ENCODE measurements at regions not wholly inside any gene's neighbourhood (a gene's known extent, or its start where the extent isn't known, plus 50 kb on each side); places are given as distances from the start of the nearest gene placed in this dataset.

DNA sequence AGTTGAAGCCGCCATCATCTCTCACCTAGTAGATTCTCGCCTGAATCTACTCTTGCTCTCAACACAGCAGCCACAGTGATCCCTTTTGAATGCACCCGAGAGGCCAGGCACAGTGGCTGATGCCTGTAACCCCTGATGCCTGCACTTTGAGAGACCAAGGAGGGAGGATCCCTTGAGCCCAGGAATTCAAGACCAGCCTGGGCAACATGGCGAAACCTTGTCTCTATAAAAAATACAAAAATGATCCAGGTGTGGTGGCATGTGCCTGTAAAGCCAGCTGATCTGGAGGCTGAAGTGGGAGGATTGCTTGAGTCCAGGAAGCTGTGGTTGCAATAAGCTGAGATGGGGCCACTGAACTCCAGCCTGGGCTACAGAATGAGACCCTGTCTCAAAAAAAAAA lies 60.3 kb upstream of the EML4 start:
- DNase-seq (ENCODE audit: low read depth), result no peak

DNA sequence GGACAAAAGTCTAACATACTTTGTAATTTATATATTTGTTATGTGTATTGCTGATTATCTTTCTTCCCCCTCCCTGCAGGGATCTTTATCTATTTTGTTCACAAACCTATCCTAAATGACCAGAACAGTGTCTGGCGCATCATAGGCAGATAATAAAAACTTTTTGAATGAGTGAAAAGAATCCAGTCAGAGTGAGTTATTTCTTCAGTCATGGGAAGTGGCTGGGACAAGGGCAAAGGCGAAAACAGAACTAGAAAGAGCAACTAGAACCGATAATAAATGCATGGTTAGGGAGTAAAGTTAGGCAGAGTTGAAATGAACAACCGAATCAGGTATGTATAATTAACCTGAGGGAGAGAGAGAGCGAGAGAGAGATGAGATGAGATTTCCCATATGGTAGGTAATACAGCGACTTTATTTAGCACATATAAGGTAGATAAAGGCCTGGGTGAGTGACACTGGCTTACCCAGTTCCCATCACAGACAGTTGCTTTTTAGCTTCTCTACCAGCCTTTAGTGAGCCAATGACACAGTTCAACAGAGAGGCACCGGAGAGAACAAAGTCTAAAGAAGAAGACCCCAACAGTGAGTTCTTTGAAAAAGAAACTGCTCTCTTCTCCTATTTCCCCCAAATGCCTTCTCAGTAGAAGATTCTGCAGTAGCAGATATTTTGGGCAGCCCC lies 59.1 kb upstream of the EML4 start:
- no peak for DNase-seq (ENCODE audit: low read depth)

DNA sequence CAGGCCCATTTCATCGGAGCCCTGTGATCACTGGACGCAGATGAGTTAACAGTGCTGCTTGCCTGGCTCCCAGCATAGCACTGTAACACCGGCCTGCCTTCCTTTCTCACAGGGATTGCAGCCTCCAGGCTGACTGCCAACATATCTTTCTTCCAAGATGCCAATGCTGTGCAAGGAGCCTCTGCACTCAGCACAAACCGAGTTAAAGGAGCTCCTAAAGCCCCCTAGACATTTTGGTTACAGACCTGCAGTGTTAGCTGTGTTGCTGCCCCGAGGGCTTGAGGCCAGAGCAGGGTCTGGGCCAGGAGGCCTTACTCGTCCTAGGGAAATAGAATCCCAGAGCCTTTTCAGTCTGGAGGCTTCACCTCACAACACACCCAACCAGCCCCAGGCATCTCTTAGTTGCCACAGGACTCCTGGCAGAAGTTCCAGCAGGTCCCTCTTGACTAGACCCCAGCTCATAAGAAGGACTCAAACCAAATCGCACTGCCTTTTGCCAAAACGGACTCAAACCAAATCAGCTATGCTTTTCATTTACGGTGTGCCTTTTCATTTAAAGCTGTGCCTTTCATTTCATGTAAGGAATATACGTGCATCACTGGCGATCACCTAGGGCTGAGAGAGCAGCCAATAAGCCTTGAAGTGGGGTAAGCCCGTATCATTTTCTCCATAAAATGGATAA lies 58.4 kb upstream of the EML4 start:
- no peak for DNase-seq (ENCODE audit: low read depth)

DNA sequence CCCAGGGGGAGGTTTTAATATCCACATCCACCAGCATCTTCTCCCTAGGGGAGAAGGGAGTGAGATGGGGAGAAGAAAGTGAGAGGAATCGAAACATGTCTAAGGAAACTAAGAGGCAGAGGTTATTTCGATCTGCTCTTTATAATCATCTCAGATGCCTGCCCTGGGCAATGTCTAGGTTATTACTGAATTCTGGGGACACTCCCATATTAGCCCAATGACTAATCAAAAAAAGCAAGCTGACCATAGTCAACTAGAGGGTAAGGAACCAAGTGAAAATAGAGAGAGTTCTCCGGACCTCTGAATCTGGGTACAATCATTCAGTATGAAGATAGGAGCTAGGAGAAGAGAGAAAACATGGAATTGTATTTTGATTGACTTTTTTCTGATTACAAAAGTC lies 56.7 kb upstream of the EML4 start:
- no peak for DNase-seq (ENCODE audit: low read depth)

DNA sequence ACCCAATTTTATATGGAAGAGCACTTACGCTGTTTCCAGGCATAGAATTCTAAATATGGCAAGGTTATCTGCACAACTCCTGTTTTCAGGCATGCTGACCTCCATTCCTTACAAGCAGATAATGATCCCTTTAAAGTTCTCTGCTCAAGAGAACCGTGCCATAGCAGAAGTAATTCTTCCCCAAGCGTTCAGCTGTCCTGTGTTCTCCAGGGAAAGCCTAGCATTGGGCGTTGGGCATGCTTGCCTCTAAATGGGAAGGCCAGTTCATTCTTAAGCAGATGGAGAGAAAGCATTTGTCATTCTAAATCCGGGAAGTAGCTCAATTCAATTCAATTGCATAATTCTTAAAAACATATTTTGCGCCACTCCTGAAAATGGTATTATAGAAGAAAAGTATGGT lies 55.7 kb upstream of the EML4 start:
- no peak for DNase-seq (ENCODE audit: low read depth)

DNA sequence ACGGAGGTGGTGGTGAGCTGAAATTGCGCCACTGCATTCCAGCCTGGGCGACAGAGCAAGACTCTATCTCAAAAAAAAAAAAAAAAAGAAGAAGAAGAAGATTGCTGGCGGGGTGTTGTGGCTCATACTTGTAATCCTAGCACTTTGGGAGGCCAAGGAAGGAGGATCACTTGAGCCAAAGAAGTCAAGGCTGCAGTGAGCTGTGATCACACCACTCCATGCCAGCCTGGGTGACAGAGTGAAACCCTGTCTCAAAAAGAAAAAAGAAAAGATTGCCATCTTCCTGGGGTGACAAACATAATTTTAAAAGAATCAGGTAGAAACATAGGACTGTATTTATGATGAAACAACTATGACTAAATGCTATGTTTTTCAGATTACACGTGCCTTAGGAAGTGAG lies 55.1 kb upstream of the EML4 start:
- no peak for DNase-seq (ENCODE audit: low read depth)

DNA sequence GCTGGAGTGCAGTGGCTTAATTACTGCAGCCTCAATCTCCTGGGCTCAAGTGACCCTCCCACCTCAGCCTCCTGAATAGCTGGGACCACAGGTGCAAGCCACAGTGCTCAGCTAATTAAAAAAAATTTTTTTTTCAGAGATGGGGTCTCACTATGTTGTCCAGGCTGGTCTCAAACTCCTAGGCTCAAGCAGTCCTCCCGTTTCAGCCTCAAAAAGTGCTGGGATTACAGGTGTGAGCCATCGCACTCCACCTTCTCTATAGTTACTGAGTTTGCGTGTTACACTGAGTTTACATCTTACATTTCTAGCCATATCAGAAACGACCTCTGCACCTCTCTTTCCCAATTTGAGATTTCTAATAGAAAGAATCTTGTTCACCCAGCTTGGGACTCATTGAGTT lies 53.6 kb upstream of the EML4 start:
- DNase-seq (ENCODE audit: low read depth), result no peak

DNA sequence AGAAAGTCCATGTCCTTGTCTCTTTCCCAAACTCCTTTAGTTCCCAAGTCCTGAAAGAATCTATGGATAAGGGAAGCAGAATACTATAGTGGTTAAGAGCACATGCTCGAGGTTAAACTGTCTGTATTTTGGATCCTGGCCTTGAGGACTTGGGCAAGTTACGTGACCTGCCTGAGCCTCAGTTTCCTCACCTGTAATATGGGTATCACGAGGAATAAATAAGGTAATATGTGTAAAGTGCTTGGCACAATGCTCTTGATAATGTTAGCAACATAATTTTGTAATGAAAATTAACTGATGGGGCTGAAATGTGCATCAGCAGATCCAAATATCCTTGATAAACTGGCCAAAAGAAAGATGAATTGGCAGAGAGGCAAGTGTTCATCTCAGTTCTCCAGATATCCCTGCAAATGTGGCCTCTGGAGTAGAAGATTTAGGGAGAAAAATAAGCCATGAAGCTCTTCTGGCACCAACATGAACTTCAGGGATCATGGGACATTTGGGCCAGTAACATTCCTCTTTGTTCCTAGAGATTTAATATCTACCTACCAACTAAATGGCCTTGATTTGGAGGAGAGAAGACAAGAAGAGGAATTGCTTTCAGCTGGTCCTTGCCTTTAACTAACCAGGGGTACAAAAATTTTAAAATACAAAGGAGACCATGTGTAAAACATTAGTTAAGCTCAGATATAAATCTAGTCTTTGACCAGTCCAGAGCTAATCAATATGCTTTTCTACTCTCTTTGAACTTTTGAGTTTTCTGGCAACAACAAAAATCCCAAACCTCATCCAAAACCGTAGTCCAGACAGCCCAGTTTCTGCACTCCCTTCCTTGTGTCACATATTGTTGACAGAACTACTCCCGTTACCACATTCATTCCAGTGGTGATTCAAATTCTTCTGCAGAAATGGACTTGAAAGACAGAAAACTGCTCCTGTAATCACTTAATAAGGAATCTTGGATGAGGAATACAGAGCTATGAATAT lies 52.7 kb upstream of the EML4 start:
- DNase-seq (ENCODE audit: low read depth), result no peak

DNA sequence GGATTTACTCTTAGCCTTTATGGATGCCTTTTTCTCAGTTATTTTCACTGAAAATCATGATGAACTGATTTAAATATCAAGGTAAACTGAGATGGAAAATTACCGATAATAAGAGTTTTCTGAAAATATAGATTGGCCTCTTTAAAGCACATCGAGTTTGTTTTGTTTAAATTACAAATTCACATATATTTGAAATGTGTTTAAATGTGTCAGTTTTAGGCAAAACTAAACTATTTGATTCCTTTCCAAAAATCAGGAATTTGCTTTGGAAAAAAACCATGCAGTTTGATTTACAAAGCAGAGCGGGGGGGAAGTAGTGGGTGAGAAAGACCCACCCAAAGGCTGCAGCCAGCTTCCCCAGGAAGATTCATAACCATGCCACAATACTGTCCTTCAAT lies 52.0 kb upstream of the EML4 start:
- no peak for DNase-seq (ENCODE audit: low read depth)

DNA sequence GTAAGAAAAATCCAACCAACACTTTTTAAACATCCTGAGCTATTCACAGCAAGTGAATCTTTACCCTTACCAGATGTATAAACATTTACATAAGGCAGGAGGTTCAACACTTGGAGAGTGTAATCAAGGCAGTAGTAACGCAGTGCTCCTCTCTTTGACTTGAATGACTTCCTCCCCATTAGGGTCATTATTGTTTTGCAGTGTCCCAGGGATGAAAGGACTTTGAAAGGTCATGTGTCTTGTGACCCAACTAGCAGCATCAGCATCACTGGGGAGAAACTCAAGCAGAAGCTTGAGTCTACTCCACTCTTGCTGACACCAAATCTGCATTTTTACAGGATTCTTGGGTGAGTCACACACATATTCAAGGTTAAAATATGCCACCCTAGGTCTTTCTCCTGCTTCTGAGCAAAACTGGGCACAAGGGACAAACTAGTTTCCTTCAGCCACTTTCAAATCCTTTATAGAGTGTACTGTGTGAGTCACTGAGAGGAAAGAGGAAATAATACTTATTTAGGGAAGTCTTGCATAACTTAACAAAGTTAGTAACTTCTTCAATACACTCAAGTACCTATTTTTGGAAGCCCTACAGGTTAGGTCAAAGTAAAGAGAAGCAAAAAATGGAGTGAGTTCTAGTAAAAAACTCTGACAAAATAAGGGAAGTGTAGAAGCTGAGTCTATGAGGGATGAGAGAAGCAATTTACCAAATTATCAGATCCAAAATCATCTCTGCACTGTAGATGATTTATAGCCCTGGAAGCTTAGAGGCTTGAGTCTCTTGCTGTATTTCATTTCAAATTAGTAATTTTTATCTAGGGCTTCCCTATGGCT lies 51.0 kb upstream of the EML4 start:
- DNase-seq (ENCODE audit: low read depth), result peak; percentile 63

DNA sequence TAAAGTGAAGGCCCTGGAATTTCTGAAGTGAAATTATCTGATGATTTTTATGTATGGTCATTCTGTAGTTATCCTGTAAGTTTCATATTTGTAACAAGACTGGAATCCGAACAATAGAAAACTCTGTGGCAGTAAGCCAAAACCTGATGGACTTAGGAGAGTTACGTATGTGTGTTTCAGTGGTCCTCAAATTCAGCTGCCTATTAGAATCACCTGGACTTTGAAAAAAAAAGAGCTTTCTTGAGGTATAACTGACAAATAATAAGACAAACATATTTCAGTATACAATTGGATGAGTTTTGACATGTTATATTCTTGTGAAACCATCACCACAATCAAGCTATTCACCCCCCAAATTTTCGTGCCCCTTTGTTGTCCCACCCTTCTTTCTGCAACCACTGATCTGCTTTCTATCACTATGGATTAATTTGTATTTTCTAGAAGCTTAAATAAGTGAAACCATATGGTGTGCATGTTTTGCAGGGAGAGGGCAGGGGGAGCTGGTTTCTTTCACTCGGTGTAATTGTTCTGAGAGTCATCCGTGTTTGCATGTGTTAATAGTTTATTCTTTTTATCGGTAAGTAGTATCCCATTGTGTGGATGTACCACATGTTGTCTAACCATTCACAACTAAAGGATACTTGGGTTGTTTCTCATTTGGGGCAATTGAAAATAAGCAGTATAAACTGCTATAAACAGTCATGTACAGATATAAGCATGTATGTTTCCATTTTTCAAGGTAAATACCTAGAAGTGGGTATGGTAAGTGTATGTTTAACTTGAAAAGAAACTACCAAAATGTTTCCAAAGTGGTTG lies 50.2 kb upstream of the EML4 start:
- DNase-seq (ENCODE audit: low read depth), result no peak

All from Daoy (cell line).